GM19023 (cell line): ENCODE measurements at regions not wholly inside any gene's neighbourhood (a gene's known extent, or its start where the extent isn't known, plus 50 kb on each side); places are given as distances from the start of the nearest gene placed in this dataset.

Source experiments
- ATAC-seq: cut with Tn5 transposase; IDR thresholded peaks from one replicate; pipeline ENCODE4 v1.9.1; 2021; ENCODE audit warnings: mild to moderate bottlenecking, moderate library complexity; ENCODE audit not compliant: unreplicated experiment

DNA sequence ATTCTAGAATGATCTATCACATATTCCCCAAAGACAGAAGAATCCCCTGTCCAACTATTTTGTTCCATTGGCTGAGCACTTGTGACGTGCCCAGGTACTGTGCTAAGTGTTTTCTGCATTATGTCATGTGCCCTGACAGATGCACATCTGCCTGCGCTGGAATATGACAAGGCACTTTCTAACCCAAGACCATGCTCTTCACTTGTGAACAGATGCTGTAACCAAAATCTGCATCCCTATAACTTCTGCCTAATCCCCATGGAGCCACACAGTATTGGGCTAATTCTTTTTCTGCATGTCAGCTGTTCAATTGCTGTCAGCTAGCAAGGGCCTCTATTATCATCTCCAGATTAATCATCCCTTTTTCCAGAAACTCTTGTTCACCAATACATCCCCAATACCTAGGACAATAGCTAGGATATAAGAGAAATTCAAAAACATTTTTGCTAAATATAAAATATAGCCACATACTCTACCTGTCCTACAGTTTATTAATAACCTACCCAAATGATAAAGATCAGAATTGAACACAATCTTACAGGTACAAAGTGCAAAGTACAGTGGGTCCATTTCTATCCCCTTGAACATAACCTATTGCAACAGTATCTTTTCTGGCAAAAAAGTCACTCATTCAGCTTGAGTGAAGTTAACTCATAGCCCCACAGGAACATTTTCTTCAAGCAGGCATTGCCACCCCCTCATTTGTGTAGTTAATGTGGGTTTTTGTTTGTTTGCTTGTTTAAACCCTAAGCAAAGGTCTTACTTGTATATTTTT lies 109.4 kb upstream of the LRRN1 start:
- ATAC-seq, result no peak

DNA sequence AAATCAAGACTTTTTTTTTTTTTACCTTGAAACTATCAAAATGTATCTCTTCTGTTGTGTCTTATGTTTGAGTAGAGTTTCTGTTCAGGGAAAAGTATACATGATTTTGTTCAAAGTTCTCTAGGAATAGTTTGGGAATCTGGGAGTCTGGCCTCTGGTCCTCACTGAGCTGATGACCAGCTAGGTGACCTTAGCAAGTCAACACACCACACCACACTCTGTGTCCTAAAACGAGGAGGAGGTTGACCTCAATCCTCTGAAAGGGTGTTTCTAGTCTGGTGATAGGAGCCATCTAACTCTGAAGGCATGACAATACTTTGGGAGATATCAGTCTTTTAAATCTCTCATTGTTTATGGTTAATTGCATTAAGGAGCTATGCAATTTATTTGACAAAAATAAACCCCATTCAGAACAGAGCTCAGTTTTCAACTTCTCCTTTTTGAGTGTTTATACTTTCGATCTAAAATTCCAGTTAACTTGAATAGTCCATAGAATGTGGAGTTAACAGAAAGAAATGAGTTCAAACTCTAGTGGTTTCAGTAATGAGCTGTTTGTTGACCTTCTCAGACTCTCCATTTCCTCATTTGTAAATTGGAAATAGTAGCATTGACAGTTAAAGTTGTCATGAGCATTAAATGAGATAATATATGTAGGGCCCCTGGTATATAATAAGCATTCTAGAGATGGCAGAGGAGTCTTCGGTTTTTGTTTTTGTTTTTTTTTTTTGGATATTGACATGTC lies 112.2 kb upstream of the LRRN1 start:
- ATAC-seq, result no peak

DNA sequence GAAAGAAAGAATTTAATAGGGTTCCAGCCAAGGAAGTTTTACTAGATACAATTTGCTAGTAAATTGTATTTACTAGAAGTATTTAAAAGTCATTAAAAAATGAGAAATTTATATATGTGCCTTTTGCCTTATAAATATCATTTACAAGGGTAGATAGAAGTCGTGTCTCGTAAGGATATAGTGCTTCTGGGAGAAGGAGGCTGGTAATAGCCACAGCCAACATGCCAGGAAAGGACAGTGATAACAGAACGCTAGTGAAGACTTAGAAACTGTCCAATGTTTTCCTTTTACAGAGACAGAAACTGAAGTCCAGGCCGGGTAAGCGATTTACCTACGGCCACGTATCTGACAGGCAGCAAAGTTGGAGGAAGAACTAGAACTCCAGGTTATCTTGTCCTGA lies 113.5 kb upstream of the LRRN1 start:
- ATAC-seq, result no peak

DNA sequence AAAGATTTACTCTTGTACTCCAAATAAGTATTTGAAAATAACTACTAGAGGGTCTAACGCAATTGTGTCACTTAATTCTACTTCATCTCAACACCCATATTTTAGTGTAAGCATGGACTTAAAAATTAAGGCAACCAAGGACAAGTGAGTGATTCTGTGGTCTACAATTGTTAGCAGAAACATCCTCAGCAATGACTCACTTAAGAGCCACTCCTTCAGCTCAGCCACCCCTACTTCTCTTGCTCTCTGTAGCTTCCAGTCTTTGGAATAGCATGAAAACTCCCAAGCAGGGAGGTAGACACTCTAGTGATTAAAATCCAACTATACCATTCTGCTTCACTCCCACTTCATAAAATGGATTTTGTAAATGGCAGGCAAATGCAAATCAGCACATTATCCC lies 116.0 kb upstream of the LRRN1 start:
- no peak for ATAC-seq

DNA sequence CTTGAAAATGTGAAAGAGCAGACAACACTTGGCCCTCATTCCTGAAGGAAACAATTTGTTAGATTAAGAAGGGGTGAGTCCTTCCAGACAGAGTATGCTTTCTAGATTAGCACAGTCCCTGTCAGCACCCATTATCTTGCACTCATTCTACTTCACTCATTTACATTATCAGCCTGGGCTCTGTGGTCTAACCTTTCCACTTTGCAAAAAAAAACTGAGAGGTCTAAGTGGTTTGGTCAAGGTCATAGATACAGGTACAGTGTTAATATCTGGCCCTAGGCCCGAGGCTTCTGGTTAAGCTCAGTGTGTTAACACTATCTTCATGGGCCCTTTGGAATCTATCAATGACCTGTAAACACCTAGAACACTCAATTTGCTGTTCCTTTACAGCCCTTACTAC lies 123.4 kb upstream of the LRRN1 start:
- ATAC-seq, result no peak

DNA sequence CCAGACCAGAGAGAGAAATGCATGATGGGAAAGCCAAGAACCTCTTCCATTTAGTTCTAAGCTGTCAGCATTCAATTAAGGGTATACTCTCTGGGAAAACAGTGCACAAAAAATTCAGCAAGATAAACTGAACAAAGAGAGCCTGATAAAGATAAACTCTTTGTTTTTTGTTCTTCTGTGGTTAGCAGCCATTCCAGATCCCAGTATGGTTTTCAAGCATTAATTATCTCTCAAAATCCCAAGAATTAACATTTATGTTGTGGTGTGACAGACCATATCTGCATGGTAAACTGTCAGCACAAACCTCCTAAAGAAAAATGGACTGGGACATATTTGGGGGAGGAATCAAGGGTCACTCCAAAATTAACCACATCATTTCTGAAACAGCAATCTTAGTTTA lies 124.0 kb upstream of the LRRN1 start:
- no peak for ATAC-seq

DNA sequence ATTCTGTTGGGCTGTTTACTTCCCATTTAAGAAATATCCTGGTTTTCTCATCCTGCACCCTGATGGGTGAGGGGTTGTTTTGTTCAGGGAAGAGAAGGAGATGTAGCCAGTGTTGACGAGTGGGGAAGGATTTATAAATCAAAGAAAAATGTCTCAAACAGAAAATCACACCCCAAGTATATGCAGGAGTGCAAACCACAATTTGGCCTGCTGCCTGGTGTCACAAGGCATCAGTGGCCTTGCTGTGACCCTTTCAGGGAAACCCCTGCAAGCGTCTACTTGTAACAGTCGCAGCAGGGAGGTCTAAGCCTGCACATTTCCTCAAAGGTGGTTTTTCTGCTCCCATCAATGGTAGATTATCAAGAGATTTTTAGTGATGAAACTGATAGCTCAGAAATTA lies 132.6 kb upstream of the LRRN1 start:
- ATAC-seq, result peak; percentile 98

DNA sequence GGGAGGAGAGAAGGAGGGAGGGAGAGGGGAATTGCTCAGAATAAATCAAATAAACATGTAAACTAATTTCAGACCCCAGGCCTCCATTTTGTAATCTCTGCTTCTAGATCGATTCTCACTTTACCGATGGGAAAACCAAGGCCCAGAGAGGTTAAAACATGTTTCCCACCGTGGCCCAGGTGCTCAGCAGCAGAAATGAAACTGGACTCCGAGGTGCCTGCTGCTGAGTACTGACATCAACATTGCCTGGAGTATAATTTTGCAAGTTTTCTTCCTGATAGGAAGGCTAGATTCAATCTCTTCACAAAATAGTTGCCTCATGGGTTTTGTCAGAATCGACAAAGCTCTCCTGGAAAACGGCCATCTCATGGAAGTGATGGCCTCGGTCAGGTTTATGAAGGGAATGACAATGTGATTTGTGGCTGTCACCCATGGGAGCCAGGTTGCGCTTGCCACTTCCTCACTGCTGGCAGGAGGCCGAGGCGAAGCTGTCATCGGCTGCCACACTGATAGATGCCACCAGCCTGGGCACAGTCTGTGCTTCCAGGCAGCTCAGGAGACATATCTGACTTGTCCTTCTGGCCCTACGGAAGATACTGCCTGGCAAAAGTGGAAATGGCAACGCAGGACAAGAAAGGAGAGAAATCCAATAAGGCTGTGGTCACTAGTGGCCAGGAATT lies 133.1 kb upstream of the LRRN1 start:
- ATAC-seq, result peak; percentile 49

DNA sequence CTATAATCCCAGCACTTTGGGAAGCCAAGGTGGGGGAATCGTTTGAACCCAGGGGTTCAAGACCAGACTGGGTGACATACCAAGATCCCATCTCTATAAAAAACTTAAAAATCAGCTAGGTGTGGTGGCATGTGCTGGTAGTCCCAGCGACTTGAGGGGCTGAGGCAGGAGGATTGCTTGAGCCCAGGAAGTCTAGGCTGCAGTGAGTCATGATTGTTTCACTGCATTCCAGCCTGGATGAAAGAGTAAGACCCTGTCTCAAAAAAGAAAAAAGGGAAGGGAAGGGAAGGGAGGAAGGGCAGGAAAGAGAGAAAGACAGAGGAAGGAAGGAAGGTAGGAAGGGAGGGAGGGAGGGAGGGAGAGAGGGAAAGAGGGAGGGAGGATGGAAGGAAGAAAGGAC lies 133.7 kb upstream of the LRRN1 start:
- ATAC-seq, result no peak

DNA sequence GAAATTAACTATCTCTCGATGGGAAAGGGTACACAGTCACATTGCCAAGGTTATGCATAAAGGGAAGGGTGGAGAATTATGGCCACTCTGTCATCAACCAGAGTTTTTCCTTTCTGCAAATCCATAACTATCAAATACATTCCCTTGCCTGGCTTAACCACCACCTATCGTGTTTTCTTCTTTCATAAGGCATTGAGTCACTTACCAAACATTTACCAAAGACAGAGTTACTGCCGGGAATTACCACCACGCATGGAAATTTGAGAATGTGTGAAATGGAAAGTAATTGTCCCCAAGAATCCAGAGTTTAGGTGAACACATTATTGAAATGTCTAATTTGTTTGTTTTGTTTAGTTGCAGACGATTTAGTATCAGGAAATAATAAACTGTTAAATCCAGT lies 134.3 kb upstream of the LRRN1 start:
- no peak for ATAC-seq

DNA sequence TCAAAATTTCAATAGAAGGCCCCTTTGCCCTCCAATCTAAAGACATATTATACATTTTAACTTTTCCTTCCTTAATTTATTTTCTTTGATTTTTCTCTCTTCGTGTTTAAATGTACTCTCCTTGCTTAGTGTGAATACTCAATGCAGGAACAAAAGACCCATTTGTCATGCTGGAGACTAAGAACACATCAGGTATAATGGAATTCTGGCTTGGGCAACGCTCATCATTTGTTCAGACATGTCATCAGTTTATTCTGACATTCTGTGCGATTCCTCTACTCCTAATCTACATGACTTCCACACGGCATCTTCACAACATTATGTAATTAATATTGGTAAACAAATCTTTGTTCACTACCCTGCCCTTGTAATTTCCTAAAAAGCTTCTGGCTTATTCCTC lies 136.6 kb upstream of the LRRN1 start:
- no peak for ATAC-seq

DNA sequence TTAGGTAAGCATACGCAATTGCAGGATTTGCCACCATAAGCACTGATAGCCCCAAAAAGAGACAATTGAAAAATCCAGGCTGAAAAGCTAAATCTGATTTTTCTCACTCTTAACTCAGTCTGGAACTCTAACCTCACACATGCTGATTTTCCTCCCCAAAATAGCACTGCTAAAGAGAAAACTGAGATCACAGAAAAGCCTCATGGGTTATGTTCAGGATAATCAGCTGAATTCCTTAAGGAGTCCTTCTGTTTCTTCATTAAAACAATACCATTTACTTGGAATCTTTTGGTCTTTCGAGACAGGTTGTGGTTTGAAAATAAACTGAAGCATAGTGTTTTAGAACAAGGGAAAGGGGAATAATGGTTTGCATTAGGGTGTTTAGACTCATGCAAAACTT lies 144.3 kb upstream of the LRRN1 start:
- ATAC-seq, result no peak

DNA sequence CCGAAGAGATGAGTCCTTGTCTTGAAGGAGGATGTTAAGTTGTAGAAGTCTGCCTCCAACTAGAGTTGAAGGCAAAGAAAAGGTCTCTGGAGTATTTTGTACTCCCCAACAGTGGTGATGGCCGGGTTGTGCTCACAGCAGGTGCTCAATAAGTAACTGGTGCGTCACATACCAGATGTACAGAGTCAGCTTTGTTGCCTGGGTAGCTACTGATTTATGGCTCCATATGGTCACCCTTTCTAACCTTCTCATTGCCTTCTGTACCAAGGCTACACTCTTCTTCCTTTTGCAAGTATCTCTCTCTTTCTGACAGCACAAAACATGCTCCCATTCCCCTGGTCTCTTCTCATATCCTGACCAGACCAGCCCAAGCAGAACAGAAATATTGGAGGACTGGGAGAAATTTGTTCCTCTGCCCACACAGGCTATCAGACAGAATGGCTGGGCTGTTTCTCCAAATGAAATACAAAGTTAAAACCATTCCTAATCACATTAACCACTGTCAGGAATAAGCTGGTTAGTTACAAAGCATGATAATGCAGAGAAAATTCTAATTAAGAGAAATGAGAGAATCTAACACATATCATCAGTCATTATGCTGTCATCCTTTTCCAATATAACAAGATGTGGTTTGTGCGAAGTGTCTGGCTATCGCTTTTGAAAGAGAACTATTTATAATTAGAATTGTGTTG lies 150.1 kb upstream of the LRRN1 start:
- ATAC-seq, result no peak

DNA sequence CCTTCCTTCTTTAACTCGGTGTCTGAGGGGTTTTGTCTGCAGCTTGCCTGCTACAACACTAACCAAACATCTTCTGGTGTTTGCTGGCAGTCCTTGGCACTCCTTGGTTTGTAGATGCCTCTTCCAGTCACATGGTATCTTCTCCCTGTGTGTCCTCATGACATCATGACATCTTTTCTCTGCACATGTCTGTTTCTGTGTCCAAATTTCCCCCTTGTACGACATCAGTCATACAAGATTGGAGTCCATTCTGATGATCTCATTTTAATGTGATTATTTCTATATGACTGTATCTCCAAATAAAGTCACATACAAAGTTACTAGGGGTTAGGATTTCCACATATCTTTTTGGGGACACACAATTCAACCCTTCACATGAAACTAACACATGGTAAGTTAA lies 152.3 kb upstream of the LRRN1 start:
- ATAC-seq, result no peak

DNA sequence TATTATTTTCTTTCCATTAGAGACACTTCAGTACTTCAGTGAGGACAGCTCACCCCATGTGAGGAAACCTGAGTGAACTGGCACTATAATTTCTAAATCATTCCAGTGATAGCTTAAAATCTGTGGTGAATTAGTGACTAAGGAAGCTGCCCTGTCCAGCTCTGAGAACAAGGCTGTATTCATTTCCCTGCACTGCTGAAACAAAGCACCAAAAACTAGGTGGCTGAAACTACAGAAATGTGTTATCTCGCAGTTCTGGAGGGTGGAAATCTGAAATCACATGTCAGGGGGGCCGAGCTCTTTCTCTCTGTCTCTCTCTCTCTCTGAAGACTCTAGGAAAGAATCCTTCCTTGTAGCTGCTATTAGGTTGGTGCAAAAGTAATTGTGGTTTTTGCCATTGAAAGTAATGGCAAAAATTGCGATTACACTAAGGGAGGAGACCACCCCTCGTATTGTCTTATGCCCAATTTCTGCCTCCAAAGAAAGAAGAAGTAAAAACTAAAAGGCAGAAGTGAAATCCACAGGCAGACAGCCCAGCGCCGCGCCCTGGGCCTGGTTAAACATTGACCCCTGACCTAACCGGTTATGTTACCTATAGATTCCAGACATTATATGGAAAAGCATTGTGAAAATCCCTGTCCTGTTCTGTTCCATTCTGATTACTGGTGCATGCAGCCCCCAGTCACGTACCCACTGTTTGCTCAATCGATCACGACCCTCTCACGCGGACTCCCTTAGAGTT lies 153.0 kb upstream of the LRRN1 start:
- ATAC-seq, result peak; percentile 93

DNA sequence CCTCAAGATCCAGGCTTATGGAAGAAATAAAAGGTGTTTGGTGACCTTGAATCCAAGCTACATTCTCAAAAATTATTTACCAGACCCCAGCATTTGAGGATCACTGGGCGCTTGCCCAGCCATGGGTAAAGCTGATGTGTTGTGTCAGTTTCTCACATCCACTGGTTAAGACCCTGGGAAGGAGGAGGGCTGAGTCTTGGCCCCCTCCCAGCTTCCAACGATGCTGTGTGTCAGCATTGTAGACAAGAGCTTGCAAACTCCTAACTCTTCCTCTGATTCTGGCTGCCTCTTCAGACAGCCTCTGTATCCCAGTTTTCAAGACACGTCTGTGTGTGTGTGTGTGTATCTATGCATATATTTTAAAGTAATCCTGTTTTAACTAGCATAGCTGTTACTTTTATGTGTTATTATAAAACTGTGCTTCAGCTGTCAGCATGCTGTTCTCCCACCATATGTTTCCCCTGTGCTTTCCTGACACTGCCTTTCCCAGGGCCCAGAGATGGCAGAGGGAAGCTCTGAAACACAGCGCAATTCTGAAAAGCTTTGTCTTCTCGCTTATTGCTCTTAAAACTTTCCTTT lies 157.3 kb upstream of the LRRN1 start:
- no peak for ATAC-seq

DNA sequence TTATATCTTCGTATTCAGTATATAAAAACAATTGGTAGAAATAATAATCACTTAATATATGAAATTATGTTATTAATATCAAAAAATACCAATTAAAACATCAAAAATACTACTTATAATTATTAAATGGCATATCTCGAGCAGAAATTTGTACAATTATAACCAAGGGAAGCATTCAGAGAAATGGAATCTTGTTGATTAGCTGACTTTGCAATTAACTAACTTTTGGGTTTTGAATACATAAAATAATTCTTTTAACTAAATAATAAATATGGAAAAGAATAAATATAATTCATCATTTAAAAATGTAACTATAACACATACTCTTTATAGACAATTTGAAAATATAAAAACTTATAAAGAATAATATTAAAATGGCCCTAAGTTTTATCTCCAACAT lies 160.2 kb upstream of the LRRN1 start:
- ATAC-seq, result no peak

DNA sequence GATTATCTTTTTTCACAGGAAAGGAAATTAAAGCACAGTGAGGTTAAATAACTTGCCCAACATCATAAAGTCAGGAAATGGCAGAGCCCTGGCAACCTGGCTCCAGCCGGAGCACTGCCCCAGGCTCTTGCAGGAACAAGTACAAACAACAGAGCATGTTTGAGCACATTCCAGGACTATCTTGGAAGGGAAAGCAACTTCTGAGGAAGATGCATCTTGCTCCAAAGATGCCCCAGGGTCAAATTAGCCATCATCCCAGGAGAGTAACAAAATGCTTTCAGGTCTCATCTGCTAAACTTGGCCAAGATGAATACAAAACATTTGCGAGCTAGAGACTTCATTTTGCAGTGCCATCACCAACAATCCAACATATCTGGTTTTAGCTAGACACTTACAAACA lies 162.4 kb upstream of the LRRN1 start:
- no peak for ATAC-seq

DNA sequence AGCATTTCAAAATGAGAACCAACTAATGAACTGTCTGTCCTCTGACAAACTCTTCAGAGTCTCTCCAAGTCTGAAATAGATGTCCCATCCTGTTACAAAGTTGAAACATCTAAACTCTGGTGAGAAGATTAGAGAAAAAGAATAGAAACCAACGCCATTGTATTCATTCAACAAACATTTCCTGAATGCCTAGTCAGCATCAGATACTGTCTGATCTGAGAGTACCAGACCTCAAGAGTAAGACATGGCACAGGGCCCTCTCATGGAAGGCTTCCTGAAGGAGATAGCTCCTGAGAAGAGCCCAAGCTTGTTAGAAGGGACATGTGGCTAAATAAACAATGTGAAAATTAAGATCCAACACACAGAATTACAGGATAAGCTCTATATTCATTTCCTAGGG lies 164.1 kb upstream of the LRRN1 start:
- ATAC-seq, result no peak

DNA sequence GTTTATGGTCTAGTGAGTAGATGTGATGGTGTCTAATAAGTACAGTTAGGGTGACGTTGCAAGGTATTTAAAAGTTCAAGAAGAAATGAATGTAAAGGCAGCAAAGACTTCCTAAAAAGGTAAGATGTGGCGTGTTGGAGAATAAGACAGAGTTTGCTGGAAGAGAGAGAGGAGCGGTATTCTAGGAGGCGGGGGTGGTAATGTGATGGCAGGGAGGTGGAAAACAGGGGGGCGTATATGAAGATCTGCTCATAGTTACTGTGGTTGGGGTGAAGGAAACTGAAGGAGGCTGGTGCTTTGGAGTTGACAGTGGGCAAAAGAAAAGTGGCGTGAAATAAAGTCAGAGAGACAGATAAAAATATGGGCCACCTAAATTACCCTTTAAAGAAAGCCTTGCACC lies 164.9 kb upstream of the LRRN1 start:
- ATAC-seq, result no peak
